DOHH2 (cell line): ENCODE measurements at regions not wholly inside any gene's neighbourhood (a gene's known extent, or its start where the extent isn't known, plus 50 kb on each side); places are given as distances from the start of the nearest gene placed in this dataset.

Experiments used
- H3F3A ChIP-seq: fragments of 200-600 bp; sonication (generic), shearing (Covaris generic); 2 replicates; pipeline ENCODE4 v1.6.0; 2016; ENCODE audit warnings: antibody characterized with exemption, mild to moderate bottlenecking; ENCODE audit not compliant: control insufficient read depth, insufficient read depth
- H3K27ac ChIP-seq: fragments of 200-600 bp; sonication (generic); 2 replicates; pipeline ENCODE4 v1.5.1; 2014; ENCODE audit warnings: low read depth, mild to moderate bottlenecking, low read length, moderate library complexity
- H3K27me3 ChIP-seq: fragments of 200-600 bp; sonication (generic); 2 replicates; pipeline ENCODE4 v1.6.1; 2014; ENCODE audit warnings: mild to moderate bottlenecking, low read length, mixed read lengths; ENCODE audit not compliant: control insufficient read depth
- H3K36me3 ChIP-seq: fragments of 200-600 bp; sonication (generic); 2 replicates; pipeline ENCODE4 v1.6.1; 2014; ENCODE audit warnings: mild to moderate bottlenecking, low read length, moderate library complexity, mixed read lengths; ENCODE audit not compliant: control insufficient read depth
- H3K4me1 ChIP-seq: fragments of 200-600 bp; sonication (generic); 2 replicates; pipeline ENCODE4 v1.6.1; 2014; ENCODE audit warnings: mild to moderate bottlenecking, low read length, mixed read lengths; ENCODE audit not compliant: control insufficient read depth
- H3K4me2 ChIP-seq: fragments of 200-600 bp; sonication (generic); 2 replicates; pipeline ENCODE4 v1.6.0; 2014; ENCODE audit warnings: mild to moderate bottlenecking, low read length, moderate library complexity
- H3K4me3 ChIP-seq: fragments of 200-600 bp; sonication (generic); 2 replicates; pipeline ENCODE4 v1.5.1; 2014; ENCODE audit warnings: mild to moderate bottlenecking, low read length, mixed read lengths
- H3K79me2 ChIP-seq: fragments of 200-600 bp; sonication (generic); 2 replicates; pipeline ENCODE4 v1.6.1; 2014; ENCODE audit warnings: mild to moderate bottlenecking, low read length, mixed read lengths; ENCODE audit not compliant: control insufficient read depth
- H3K9me2 ChIP-seq: fragments of 200-600 bp; sonication (generic); replicated peaks from 2 replicates; pipeline ENCODE4 v1.6.1; 2014; ENCODE audit warnings: mild to moderate bottlenecking, low read length, mixed read lengths; ENCODE audit not compliant: control insufficient read depth
- H3K9me3 ChIP-seq: fragments of 200-600 bp; sonication (generic); 2 replicates; pipeline ENCODE4 v1.6.1; 2014; ENCODE audit warnings: antibody characterized with exemption, low read length, mixed read lengths; ENCODE audit not compliant: control insufficient read depth, insufficient read depth
- H4K20me1 ChIP-seq: fragments of 200-600 bp; sonication (generic); 2 replicates; pipeline ENCODE4 v1.6.0; 2014; ENCODE audit warnings: low read depth, mild to moderate bottlenecking, antibody characterized with exemption, low read length, moderate library complexity; ENCODE audit not compliant: control insufficient read depth, insufficient read depth
- CTCF ChIP-seq: fragments of 200-600 bp; sonication (generic); IDR thresholded peaks from one replicate; pipeline ENCODE4 v1.5.1; 2014; ENCODE audit warnings: antibody characterized with exemption, mild to moderate bottlenecking, low read depth, low read length; ENCODE audit not compliant: poor library complexity, severe bottlenecking
- EZH2phosphoT487 ChIP-seq: fragments of 200-600 bp; sonication (generic); IDR thresholded peaks from 2 replicates; pipeline ENCODE4 v1.6.1; 2017; ENCODE audit warnings: borderline replicate concordance, mild to moderate bottlenecking, antibody characterized with exemption, low read length, moderate library complexity, mixed read lengths

GRCh38 chr14:38425324-38425976 lies 169.6 kb upstream of the CLEC14A start:
- H3K9me3 ChIP-seq: peaks cover 8% of the 10 kb centered on the region; the same call in 1 of the 2 replicates
- no peaks in the 10 kb centered on the region for H3F3A ChIP-seq
- no peaks in the 10 kb centered on the region for H3K79me2 ChIP-seq
- no peaks in the 10 kb centered on the region for H3K9me2 ChIP-seq
- no peak overlapping the region for H3K4me2 ChIP-seq
- H3K4me1 ChIP-seq: no peaks in the 10 kb centered on the region
- H3K27ac ChIP-seq: no peak overlapping the region
- TF ChIP-seq EZH2phosphoT487: no peak
- no peak for TF ChIP-seq CTCF
- H3K36me3 ChIP-seq: no peaks in the 10 kb centered on the region
- H3K4me3 ChIP-seq: no peak overlapping the region
- H4K20me1 ChIP-seq: no peaks in the 10 kb centered on the region
- H3K27me3 ChIP-seq: no peaks in the 10 kb centered on the region

GRCh38 chr14:38420048-38420447 lies 164.2 kb upstream of the CLEC14A start:
- Histone ChIP-seq H4K20me1 (no peaks in the 10 kb centered on the region), H3K27ac (no peak overlapping the region), H3K9me2 (no peaks in the 10 kb centered on the region), H3K36me3 (no peaks in the 10 kb centered on the region), H3K4me2 (no peak overlapping the region), H3K27me3 (no peaks in the 10 kb centered on the region), H3K79me2 (no peaks in the 10 kb centered on the region), H3F3A (no peaks in the 10 kb centered on the region), H3K4me3 (no peak overlapping the region), H3K9me3 (peaks cover 4% of the 10 kb centered on the region; the same call in 1 of the 2 replicates), H3K4me1 (no peaks in the 10 kb centered on the region)
- TF ChIP-seq CTCF (no peak), EZH2phosphoT487 (no peak)

GRCh38 chr14:38419579-38419978 lies 163.7 kb upstream of the CLEC14A start:
- Histone ChIP-seq H3K9me2 (no peaks in the 10 kb centered on the region), H3K27me3 (no peaks in the 10 kb centered on the region), H3F3A (no peaks in the 10 kb centered on the region), H3K4me3 (no peak overlapping the region), H3K36me3 (no peaks in the 10 kb centered on the region), H3K4me1 (no peaks in the 10 kb centered on the region), H3K27ac (no peak overlapping the region), H3K79me2 (no peaks in the 10 kb centered on the region), H3K4me2 (no peak overlapping the region), H3K9me3 (peaks cover 4% of the 10 kb centered on the region; the same call in 1 of the 2 replicates), H4K20me1 (no peaks in the 10 kb centered on the region)
- no peak for TF ChIP-seq EZH2phosphoT487
- no peak for TF ChIP-seq CTCF
